ENCODE measurements at regions not wholly inside any gene's neighbourhood (a gene's known extent, or its start where the extent isn't known, plus 50 kb on each side); places are given as distances from the start of the nearest gene placed in this dataset.

- Histone ChIP-seq H3K4me2 (ENCODE audit: low read length) (no peak overlapping the region), H3K9me2 (ENCODE audit: low read depth, low read length) (no peaks in the 10 kb centered on the region), H3F3A (ENCODE audit: insufficient read depth, low read length) (no peaks in the 10 kb centered on the region), H3K9ac (ENCODE audit: low read length) (no peak overlapping the region), H3K4me1 (ENCODE audit: insufficient read depth, low read length, severe bottlenecking) (no peaks in the 10 kb centered on the region), H2AFZ (ENCODE audit: low read length) (no peak overlapping the region), H4K20me1 (ENCODE audit: insufficient read depth, low read length) (no peaks in the 10 kb centered on the region), H3K4me3 (ENCODE audit: low read depth, low read length, poor library complexity, severe bottlenecking) (no peak overlapping the region), H3K9me3 (ENCODE audit: low read length) (no peaks in the 10 kb centered on the region), H3K27me3 (ENCODE audit: insufficient read depth, low read length) (no peaks in the 10 kb centered on the region), H3K79me2 (ENCODE audit: insufficient read depth, low read length) (no peaks in the 10 kb centered on the region), H3K27ac (ENCODE audit: low read depth, low read length, poor library complexity, severe bottlenecking) (no peak overlapping the region), H3K36me3 (ENCODE audit: insufficient read depth, low read length) (no peaks in the 10 kb centered on the region)
- TF ChIP-seq EZH2 (IDR thresholded peaks at IDR 0.05; ENCODE audit: borderline replicate concordance, low read length), result no peak
Observed at GRCh38 chr2:204362581-204362980, 182.7 kb upstream of the PARD3B start.

- no peaks in the 10 kb centered on the region for H3K36me3 ChIP-seq (ENCODE audit: insufficient read depth, low read length)
- H3K9me2 ChIP-seq (ENCODE audit: low read depth, low read length), result no peaks in the 10 kb centered on the region
- TF ChIP-seq CTCF (IDR thresholded peaks at IDR 0.05; ENCODE audit: low read length), result no peak
- H3K9ac ChIP-seq (ENCODE audit: low read length), result no peak overlapping the region
- H3K9me3 ChIP-seq (ENCODE audit: low read length), result no peaks in the 10 kb centered on the region
- no peak overlapping the region for H3K27ac ChIP-seq (ENCODE audit: low read depth, low read length, poor library complexity, severe bottlenecking)
- H3K4me3 ChIP-seq (ENCODE audit: low read depth, low read length, poor library complexity, severe bottlenecking), result no peak overlapping the region
- H3K79me2 ChIP-seq (ENCODE audit: insufficient read depth, low read length), result no peaks in the 10 kb centered on the region
- H3K4me1 ChIP-seq (ENCODE audit: insufficient read depth, low read length, severe bottlenecking), result no peaks in the 10 kb centered on the region
- H3K27me3 ChIP-seq (ENCODE audit: insufficient read depth, low read length), result no peaks in the 10 kb centered on the region
- H3F3A ChIP-seq (ENCODE audit: insufficient read depth, low read length), result no peaks in the 10 kb centered on the region
- no peak overlapping the region for H2AFZ ChIP-seq (ENCODE audit: low read length)
- H3K4me2 ChIP-seq (ENCODE audit: low read length), result no peak overlapping the region
- H4K20me1 ChIP-seq (ENCODE audit: insufficient read depth, low read length), result no peaks in the 10 kb centered on the region
Observed at GRCh38 chr2:204363513-204363912, 181.8 kb upstream of the PARD3B start.

- TF ChIP-seq CTCF (IDR thresholded peaks at IDR 0.05; ENCODE audit: low read length) (no peak), EZH2 (IDR thresholded peaks at IDR 0.05; ENCODE audit: borderline replicate concordance, low read length) (no peak)
- no peaks in the 10 kb centered on the region for H3K36me3 ChIP-seq (ENCODE audit: insufficient read depth, low read length)
- H3K27ac ChIP-seq (ENCODE audit: low read depth, low read length, poor library complexity, severe bottlenecking), result no peak overlapping the region
- no peak overlapping the region for H3K9ac ChIP-seq (ENCODE audit: low read length)
- H4K20me1 ChIP-seq (ENCODE audit: insufficient read depth, low read length), result no peaks in the 10 kb centered on the region
- no peaks in the 10 kb centered on the region for H3K4me1 ChIP-seq (ENCODE audit: insufficient read depth, low read length, severe bottlenecking)
- H3K9me3 ChIP-seq (ENCODE audit: low read length), result no peaks in the 10 kb centered on the region
- H3K4me2 ChIP-seq (ENCODE audit: low read length), result no peak overlapping the region
- no peaks in the 10 kb centered on the region for H3K27me3 ChIP-seq (ENCODE audit: insufficient read depth, low read length)
- H3K9me2 ChIP-seq (ENCODE audit: low read depth, low read length), result no peaks in the 10 kb centered on the region
- H3K4me3 ChIP-seq (ENCODE audit: low read depth, low read length, poor library complexity, severe bottlenecking), result no peak overlapping the region
- no peak overlapping the region for H2AFZ ChIP-seq (ENCODE audit: low read length)
- H3K79me2 ChIP-seq (ENCODE audit: insufficient read depth, low read length), result no peaks in the 10 kb centered on the region
- no peaks in the 10 kb centered on the region for H3F3A ChIP-seq (ENCODE audit: insufficient read depth, low read length)
Observed at GRCh38 chr2:204364860-204365535, 180.3 kb upstream of the PARD3B start.

GRCh38 chr2:204365811-204366210, 179.5 kb upstream of the PARD3B start:
- no peaks in the 10 kb centered on the region for H4K20me1 ChIP-seq (ENCODE audit: insufficient read depth, low read length)
- no peaks in the 10 kb centered on the region for H3K9me3 ChIP-seq (ENCODE audit: low read length)
- H3F3A ChIP-seq (ENCODE audit: insufficient read depth, low read length), result no peaks in the 10 kb centered on the region
- H3K36me3 ChIP-seq (ENCODE audit: insufficient read depth, low read length), result no peaks in the 10 kb centered on the region
- TF ChIP-seq EZH2 (IDR thresholded peaks at IDR 0.05; ENCODE audit: borderline replicate concordance, low read length) (no peak), CTCF (IDR thresholded peaks at IDR 0.05; ENCODE audit: low read length) (no peak)
- H3K4me2 ChIP-seq (ENCODE audit: low read length), result no peak overlapping the region
- no peaks in the 10 kb centered on the region for H3K9me2 ChIP-seq (ENCODE audit: low read depth, low read length)
- H3K79me2 ChIP-seq (ENCODE audit: insufficient read depth, low read length), result no peaks in the 10 kb centered on the region
- H3K27ac ChIP-seq (ENCODE audit: low read depth, low read length, poor library complexity, severe bottlenecking), result no peak overlapping the region
- no peak overlapping the region for H3K4me3 ChIP-seq (ENCODE audit: low read depth, low read length, poor library complexity, severe bottlenecking)
- no peak overlapping the region for H3K9ac ChIP-seq (ENCODE audit: low read length)
- H2AFZ ChIP-seq (ENCODE audit: low read length), result no peak overlapping the region
- H3K4me1 ChIP-seq (ENCODE audit: insufficient read depth, low read length, severe bottlenecking), result no peaks in the 10 kb centered on the region
- H3K27me3 ChIP-seq (ENCODE audit: insufficient read depth, low read length), result no peaks in the 10 kb centered on the region
